Endometrium (tissue), 2 donors: ENCODE measurements at regions not wholly inside any gene's neighbourhood (a gene's known extent, or its start where the extent isn't known, plus 50 kb on each side); places are given as distances from the start of the nearest gene placed in this dataset.
A peak's percentile ranks its signal among the peaks of the same experiment; 100 is the strongest.

ENCODE experiments used
- FAIRE-seq: peaks from 2 replicates; lab custom pipeline; 2012; peaks lifted over from hg19 to GRCh38; lab: Jason Lieb, UNC
- donor health status: control.
- donor health status: control.

DNA sequence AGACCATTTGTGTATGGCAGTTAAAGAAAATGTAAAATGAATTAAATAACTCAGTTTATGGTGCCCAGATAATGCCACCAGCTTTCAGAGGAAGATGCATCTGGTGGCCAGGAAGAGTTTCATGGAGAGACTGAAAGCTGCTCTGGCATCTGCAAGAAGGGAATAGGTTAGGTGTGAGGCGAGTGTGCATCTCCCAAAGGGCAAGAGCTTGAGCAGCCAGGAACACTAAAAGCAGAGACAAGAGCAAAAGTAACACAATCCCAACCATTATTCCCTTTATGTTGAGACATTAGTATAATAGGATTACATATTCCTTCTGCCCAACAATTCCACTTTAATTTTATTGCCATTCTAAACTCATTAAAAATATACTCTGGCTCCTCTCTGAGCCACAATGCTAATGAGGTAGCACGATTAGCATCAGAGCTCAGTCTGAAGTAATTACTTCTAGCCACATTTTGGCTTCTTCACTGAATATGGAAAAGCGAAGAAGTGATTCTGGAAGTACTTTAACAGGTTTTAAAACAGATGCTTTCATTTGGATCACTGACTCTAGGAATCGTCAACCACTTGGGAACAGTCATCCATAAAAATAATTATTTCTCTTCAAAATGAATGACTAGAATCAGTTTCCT, 309.4 kb upstream of the TMTC1 start:
- no peak for FAIRE-seq

DNA sequence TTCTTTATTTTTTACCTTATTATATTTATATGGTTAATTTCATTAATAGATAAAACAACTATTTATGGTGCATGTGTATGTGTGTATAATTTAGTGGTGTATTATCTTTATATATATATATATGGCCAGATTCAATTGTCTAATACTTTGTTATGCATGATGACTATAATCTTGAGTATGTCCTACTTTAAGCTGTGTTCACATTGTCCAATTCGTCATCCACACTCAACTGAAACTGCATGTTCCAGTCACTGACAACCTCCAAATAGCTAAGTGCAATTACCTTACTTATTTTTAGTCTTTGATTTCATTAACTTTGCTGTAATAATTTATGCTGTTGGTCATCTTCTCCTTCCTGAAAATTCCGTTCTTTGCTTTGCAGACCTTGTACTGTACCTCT, 306.5 kb upstream of the TMTC1 start:
- FAIRE-seq, result no peak

DNA sequence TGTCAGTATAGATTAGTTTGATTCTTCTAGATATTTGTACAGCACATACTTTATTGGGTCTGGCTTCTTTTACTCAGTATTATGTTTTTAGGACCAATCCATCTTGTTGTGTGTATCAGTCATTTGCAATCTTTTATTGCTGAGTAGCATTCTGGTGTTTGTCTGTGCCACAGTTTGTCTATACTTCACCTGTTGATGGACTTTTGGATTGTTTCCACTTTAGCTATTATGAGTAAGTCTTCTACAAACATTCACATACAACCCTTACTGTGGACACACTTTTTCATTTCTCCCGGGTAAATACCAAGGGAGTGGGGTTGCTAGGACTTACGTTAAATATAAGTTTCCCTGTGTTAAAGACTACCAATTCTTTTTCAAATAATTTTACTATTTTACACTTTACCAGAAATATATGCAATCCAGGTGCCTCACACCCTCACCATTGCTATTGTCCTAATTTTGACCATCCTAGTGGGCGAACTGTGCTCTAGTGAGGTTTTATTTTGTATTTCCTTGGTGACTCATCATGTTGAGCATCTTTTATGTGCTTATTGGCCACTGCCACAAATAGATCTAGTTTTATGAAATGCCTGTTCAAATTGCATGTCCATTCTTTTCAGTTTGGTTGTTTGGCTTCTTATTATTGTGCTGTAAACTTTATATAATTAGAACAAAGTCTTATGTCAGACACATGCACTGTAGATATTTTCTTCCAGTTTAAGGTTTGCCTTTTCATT, 304.7 kb upstream of the TMTC1 start:
- FAIRE-seq, result no peak

DNA sequence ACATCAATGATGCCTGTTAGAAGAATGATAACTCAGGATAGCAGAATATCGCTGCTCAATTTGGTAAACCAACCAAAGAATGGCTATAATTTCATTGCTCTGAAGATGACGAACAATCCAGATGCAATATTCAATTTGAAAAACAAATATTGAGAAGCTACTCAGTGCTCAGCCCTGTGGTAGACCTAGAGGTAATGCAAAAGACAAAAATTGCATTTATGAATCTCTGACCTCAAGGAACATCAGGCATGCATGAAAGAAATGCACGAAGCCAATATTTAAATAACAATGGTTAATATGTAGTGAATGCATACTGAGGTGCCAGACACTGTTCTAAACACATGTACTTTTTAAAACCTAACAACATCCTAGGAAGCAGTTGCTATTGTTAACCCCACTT, 298.6 kb upstream of the TMTC1 start:
- FAIRE-seq, result no peak

DNA sequence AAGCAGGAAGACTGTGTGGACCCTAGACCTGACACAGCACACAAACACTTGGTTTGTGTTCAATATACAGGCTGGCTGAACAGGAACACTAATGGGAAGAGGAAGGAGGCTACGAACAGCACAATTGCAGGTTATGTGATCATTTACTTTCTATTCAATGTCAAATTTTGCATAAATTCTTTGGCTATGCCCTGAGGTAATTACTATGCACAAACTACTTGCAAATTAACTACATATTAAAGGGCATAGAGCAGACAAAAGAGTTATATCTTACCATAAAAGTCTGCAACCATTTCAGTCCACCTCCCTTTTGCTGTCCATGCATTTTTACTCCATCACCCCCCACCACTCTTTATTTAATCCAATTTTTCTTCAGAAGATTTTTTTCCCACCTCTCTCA, 291.2 kb upstream of the TMTC1 start:
- FAIRE-seq, result no peak

- FAIRE-seq, result no peak
These were observed 289.1 kb upstream of the TMTC1 start for GRCh38 chr12:30072824-30073223.

DNA sequence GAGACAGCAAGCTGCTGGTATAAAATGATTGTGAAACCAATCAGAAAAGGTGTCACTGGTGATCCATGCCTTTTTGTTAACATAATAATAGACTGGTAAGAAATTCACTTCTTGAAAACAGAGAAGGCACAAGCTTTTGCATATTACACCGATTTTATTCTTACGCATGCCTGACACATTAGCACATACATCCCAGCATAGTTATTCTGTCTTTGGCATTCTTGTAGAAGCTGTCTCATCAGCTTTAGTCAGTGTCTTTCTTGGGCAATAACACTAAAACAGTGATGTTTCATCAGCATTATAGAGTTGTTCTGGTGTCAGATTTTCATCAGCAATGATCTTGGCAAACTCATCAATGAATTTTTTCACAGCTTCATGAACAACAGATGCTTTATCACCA, 283.4 kb upstream of the TMTC1 start:
- FAIRE-seq, result no peak

GRCh38 chr12:30064906-30065305, 281.2 kb upstream of the TMTC1 start:
- FAIRE-seq, result no peak

GRCh38 chr12:30063435-30063945, 279.7 kb upstream of the TMTC1 start:
- FAIRE-seq, result no peak

DNA sequence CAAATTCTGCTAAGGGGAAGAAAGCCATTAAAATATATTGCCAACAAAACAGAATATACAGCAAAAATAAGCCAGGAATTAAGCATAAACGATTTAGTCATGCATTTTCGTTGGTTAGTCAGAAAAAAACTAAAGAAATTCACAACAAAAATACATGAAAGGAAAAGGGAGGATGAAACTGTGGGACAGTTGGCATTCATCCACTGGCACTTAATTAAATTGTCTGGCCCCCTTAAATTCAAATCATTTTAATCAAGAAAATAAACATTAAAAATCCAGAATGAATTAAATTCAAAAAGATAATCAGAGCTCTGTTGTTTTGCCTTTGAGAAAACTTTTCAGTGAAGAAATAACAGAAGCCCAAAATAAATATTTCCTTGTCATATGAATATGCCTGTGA, 264.6 kb upstream of the TMTC1 start:
- peak; percentile 29 for FAIRE-seq

DNA sequence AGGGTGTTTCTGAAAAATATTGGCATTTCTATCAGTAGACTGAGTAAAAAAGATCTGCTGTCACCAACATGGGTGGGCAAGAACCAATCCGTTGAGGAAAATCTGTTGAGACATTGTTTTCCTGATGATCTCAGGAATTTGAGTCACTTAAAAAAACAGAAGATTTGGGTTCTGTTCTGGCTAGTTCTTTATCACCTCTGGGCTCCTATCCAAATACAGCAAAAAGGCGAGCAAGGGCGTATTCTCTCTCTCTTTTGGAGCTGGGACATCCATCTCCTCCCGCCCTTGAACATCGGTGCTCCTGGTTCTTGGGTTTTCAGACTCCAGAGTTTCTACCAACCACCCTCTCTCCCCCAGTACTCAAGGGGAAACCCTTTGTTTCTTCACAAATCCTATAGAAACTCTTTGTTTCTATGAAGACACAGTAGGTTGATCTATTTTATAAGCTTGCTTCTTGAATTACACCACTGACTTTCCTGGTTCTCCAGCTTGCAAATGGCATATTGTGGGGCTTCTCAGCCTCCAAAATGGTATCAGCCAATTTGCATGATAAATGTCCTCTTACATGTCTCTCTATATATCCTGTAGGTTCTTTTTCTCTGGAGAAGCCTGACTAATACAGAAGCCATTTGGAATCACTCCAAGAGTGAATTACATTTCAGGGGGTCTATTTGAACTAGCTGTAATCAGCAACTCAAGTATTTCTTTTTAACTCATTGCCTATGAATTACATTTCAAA, 263.9 kb upstream of the TMTC1 start:
- FAIRE-seq, result no peak

GRCh38 chr12:30046376-30046775, 262.6 kb upstream of the TMTC1 start:
- FAIRE-seq, result no peak

DNA sequence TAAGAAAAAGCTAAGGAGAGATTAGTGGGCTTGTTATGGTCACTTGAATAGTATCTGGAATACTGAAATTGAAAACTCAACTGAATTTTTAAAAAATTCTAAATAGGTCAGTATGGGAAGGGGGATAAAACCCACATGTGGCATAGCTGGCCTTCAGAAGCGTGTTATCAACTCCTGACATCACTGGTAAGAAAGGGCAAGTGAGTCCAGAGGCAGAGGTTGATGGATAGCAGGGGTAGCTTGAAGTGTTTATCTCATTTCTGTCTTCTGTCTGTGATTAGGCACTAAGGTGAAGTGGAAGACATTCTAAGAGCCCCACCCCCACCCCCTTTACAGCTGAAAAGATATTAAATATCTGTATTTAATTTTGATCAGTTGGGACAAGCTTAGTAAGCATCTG, 261.4 kb upstream of the TMTC1 start:
- no peak for FAIRE-seq

- FAIRE-seq, result no peak
These were observed 260.5 kb upstream of the TMTC1 start for GRCh38 chr12:30044206-30044605.

DNA sequence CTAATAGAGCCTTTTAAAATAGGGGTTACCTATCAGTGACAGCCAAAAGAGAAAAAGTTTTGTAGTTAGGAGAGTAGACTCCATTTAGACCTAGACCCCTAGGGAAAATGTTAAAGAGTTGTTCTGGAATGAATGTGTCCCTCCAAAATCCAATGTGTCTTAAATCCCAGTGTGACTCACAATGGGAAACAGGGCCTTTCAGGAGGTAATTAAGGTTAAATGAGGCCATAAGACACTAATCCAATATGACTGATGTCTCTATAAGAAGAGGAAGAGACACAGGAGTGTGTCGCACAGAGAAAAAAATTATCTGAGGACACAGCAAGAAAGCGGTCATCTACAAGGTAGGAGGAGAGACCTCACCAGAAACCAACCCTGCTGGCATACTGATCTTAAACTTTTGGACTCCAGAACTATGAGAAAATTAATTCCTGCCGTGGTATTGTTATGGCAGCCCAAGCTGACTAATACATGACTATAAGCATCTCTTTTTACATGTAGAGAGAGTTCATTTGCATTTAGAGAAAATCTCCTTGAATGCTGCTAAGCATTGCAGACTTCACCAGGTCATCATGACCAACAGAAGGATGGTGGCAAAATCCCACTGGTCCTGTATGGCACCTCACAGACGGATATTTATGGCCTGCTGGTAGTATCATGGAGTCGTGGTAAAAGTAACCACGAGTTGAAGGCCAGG, 259.6 kb upstream of the TMTC1 start:
- no peak for FAIRE-seq

DNA sequence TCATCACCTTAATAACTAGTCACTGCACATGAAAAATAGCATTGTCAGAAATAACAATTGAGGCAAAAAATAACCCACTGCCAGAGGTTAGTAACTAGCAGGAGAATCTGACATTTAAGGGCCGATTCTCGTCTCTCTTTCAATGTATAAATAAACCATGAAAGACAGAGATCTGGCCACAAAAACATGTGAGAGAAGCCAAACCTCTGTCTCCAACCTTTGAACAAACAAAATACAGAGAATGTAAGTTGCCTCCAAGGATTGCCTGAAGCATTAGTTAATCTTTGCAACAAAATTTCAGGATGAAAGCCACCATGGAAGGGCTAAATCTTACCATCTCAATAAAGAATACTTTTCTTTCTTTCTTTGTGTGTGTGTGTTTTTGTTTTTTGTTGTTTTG, 257.4 kb upstream of the TMTC1 start:
- no peak for FAIRE-seq

GRCh38 chr12:30030693-30031374, 247.1 kb upstream of the TMTC1 start:
- FAIRE-seq, result no peak

DNA sequence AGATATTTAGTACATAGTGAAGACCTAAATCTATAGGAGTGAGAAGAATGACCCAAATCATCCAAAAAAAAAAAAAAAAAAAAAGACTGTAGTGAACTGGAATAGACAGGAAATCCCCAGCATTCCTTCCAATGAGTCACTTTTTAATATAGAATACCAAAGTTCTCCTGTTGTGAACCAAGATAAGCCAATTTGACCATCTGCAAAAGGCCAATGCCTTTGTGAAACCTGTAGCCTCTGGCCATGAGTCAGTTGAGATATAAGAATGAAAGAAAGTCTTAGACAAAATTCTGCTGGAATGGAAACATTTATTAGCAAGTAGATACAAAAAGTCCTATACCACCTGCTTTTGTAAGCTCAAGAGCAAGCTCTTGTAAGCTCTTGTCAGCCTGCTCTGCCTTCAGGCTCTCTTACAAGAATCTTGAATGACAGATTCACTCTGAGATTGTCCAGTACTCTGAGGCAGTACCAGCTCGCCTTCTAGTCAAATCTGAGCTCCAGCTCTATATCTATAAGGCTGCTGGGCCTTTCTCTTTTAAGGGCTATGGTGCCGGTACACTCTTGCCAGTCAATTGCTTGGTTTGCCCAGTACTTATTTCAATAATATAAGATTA, 243.0 kb upstream of the TMTC1 start:
- no peak for FAIRE-seq

DNA sequence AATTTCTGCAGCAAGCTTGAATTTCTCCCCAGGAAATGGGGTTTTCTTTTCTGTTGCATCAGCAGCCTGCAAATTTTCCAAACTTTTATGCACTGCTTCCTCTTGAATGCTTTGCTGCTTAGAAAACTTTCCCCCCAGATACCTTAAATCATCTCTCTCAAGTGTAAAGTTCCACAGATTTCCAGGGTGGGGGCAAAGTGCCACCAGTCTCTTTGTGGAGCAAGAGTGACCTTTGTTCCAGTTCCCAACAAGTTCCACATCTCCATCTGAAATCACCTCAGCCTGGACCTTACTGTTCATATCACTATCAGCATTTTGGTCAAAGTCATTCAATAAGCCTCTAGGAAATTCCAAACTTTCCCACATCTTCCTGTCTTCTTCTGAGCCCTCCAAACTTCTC, 241.6 kb upstream of the TMTC1 start:
- no peak for FAIRE-seq

DNA sequence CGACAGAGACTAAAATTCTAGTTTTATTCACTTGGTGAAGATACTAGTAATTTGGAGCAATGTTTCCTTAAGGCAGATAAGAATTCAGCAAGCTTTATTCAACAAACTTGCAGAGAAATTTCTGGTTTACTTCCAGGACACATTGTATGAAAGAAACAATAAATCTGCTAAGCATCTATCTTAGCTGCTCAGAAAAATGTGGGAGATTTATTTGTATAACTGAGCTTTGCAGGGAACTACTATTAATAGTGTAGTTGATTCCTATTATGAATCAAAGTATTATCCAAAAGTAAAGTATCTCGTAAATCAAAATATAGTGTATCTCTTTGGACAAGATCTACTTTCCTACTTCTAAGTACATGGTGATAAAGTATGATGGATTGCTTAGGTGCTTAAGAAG, 239.4 kb upstream of the TMTC1 start:
- FAIRE-seq, result no peak

DNA sequence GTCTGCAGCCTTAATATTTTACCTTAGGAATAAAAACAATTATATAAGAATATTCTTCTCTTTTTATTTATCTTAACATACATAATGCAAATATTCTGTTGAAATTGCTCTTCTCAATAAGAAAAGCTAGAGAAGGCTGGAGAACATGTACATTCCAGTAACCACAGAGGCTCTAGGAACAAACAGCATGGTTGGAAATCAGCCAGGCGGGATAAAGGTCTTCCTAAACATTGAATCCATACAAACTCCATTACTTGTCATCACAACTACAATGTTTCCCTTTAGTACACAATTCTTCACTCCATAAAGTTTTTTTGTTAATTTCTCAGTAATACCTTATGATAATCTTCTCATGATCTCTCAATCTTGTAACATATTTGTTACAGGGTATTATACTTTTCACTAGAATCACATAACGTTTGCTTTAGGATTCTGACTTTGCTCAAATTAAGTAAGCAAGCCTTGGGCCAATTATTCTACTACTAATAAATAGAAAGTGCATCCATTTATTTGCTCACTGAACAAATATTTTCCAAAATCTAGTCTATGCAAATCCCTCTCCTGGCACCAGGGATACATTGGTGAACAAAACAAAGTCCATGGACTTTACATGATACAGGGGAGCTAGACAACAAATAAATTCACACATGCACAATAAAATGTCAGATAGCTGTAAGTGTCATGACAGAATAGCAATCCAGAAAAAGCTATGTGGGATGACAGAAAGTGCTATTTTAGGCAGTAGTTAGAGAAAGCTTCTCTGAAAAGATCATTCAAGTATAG, 237.5 kb upstream of the TMTC1 start:
- no peak for FAIRE-seq
